ENCODE measurements at regions not wholly inside any gene's neighbourhood (a gene's known extent, or its start where the extent isn't known, plus 50 kb on each side); places are given as distances from the start of the nearest gene placed in this dataset.

GRCh38 chr15:79193549-79193948, 89.0 kb upstream of the ANKRD34C start:
- H3K27me3 ChIP-seq: no peaks in the 10 kb centered on the region
- no peaks in the 10 kb centered on the region for H3K9me3 ChIP-seq
- no peak for TF ChIP-seq CTCF (IDR thresholded peaks at IDR 0.05; ENCODE audit: low read depth, low read length)
- no peaks in the 10 kb centered on the region for H3K4me1 ChIP-seq
- DNase-seq: no peak
- no peaks in the 10 kb centered on the region for H3K36me3 ChIP-seq
- no peak overlapping the region for H3K4me3 ChIP-seq (ENCODE audit: low read depth, low read length)

- Histone ChIP-seq H3K36me3 (no peaks in the 10 kb centered on the region), H3K27me3 (no peaks in the 10 kb centered on the region), H3K4me1 (no peaks in the 10 kb centered on the region), H3K9me3 (no peaks in the 10 kb centered on the region), H3K4me3 (ENCODE audit: low read depth, low read length) (no peak overlapping the region)
- no peak for TF ChIP-seq CTCF (IDR thresholded peaks at IDR 0.05; ENCODE audit: low read depth, low read length)
- no peak for DNase-seq
These were observed 89.4 kb upstream of the ANKRD34C start for GRCh38 chr15:79193103-79193502.

GRCh38 chr15:79192462-79193036, 90.0 kb upstream of the ANKRD34C start:
- Histone ChIP-seq H3K4me3 (ENCODE audit: low read depth, low read length) (no peak overlapping the region), H3K27me3 (no peaks in the 10 kb centered on the region), H3K9me3 (no peaks in the 10 kb centered on the region), H3K36me3 (no peaks in the 10 kb centered on the region), H3K4me1 (no peaks in the 10 kb centered on the region)
- TF ChIP-seq CTCF (IDR thresholded peaks at IDR 0.05; ENCODE audit: low read depth, low read length): no peak
- DNase-seq: no peak

GRCh38 chr15:79190093-79190492, 92.4 kb upstream of the ANKRD34C start:
- TF ChIP-seq CTCF (IDR thresholded peaks at IDR 0.05; ENCODE audit: low read depth, low read length): no peak
- Histone ChIP-seq H3K4me3 (ENCODE audit: low read depth, low read length) (no peak overlapping the region), H3K27me3 (no peaks in the 10 kb centered on the region), H3K9me3 (no peaks in the 10 kb centered on the region), H3K4me1 (no peaks in the 10 kb centered on the region), H3K36me3 (no peaks in the 10 kb centered on the region)
- no peak for DNase-seq

- Histone ChIP-seq H3K4me3 (ENCODE audit: low read depth, low read length) (no peak overlapping the region), H3K36me3 (no peaks in the 10 kb centered on the region), H3K27me3 (no peaks in the 10 kb centered on the region), H3K4me1 (no peaks in the 10 kb centered on the region; the same call in 1 of the 2 replicates), H3K9me3 (no peaks in the 10 kb centered on the region)
- no peak for DNase-seq
- TF ChIP-seq CTCF (IDR thresholded peaks at IDR 0.05; ENCODE audit: low read depth, low read length): no peak
These were observed 95.9 kb upstream of the ANKRD34C start for GRCh38 chr15:79186616-79187015.

GRCh38 chr15:79185199-79185598, 94.6 kb upstream of the RASGRF1 start:
- no peak overlapping the region for H3K4me3 ChIP-seq (ENCODE audit: low read depth, low read length)
- TF ChIP-seq CTCF (IDR thresholded peaks at IDR 0.05; ENCODE audit: low read depth, low read length): peak; percentile 52
- DNase-seq: peak; percentile 52

More at GRCh38 chr15:79185199-79185598, 94.6 kb upstream of the RASGRF1 start:
- H3K27me3 ChIP-seq: no peaks in the 10 kb centered on the region
- no peaks in the 10 kb centered on the region for H3K36me3 ChIP-seq
- H3K9me3 ChIP-seq: no peaks in the 10 kb centered on the region
- no peaks in the 10 kb centered on the region; the same call in 1 of the 2 replicates for H3K4me1 ChIP-seq

Data from BE2C (cell line).